HCT116 (cell line): ENCODE measurements at regions not wholly inside any gene's neighbourhood (a gene's known extent, or its start where the extent isn't known, plus 50 kb on each side); places are given as distances from the start of the nearest gene placed in this dataset.

Source experiments
- ATAC-seq: fragments of 200-7000 bp; cut with Tn5 transposase; 2 replicates; pipeline ENCODE4 v1.9.1; 2020; ENCODE audit warnings: mild to moderate bottlenecking, moderate library complexity
- BruUV-seq: library from RNA; stranded (reverse); fragments of 400-500 nt; replicated peaks from 2 replicates; lab custom pipeline; 2021; lab: Mats Ljungman, UMichigan
- CTCF ChIA-PET: fragments of 300-600 bp; sonication (Branson Sonifier 250); formaldehyde crosslinking; loops from one replicate; lab custom pipeline; 2021; ENCODE audit warnings: antibody characterized with exemption; lab: Charles Lee
- POLR2A ChIA-PET: fragments of 300-600, 350-600 bp; sonication (Branson Sonifier 250); formaldehyde crosslinking; loops from one replicate; lab custom pipeline; 2021; ENCODE audit warnings: antibody characterized with exemption; lab: Charles Lee
- RAD21 ChIA-PET, 2 experiments: fragments of 300-600 bp; sonication (Branson Sonifier 250); formaldehyde crosslinking; loops; one replicate each; lab custom pipeline; 2023; ENCODE audit warnings: low total read pairs in 2 of 2; ENCODE audit not compliant: uncharacterized antibody in 2 of 2, unreplicated experiment in 2 of 2, low non-redundant PET in 1 of 2; lab: Charles Lee
- DNase-seq: peaks from one replicate; pipeline ENCODE4 v3.0.0-alpha.2; 2010; ENCODE audit warnings: low read depth, low spot score
- H2AFZ ChIP-seq: fragments of 200-600 bp; shearing (Covaris generic), sonication (generic); 2 replicates; pipeline ENCODE4 v1.6.1; 2017; ENCODE audit warnings: low read depth, mixed run types, mixed read lengths, antibody characterized with exemption, low read length; ENCODE audit not compliant: poor library complexity, severe bottlenecking
- H3K27ac ChIP-seq: 2 replicates; pipeline ENCODE4 v1.5.1; 2012; ENCODE audit warnings: low read depth, low read length
- H3K27me3 ChIP-seq: fragments of 200-600 bp; sonication (generic); 2 replicates; pipeline ENCODE4 v1.6.1; 2016; ENCODE audit warnings: mixed run types, low read length, mixed read lengths; ENCODE audit not compliant: insufficient read depth
- H3K36me3 ChIP-seq, 2 experiments: fragments of 200-500 bp in 1 of 2; fragments of 200-600 bp in 1 of 2; sonication (Bioruptor generic) in 1 of 2; sonication (generic) in 1 of 2; 2 replicates each; pipeline versions ENCODE4 v1.5.1 to v1.6.1; 2014 to 2016; ENCODE audit warnings: low read length in 2 of 2, inconsistent platforms in 1 of 2, mixed read lengths in 1 of 2, mixed run types in 1 of 2; ENCODE audit not compliant: insufficient read depth in 2 of 2, control insufficient read depth in 1 of 2
- H3K4me1 ChIP-seq, 2 experiments: fragments of 200-600 bp in 1 of 2; sonication (generic) in 1 of 2; 2 replicates each; pipeline versions ENCODE4 v1.5.1 to v1.6.1; 2012 to 2017; ENCODE audit warnings: low read length in 2 of 2, inconsistent platforms in 1 of 2, mild to moderate bottlenecking in 1 of 2, mixed read lengths in 1 of 2, mixed run types in 1 of 2, moderate library complexity in 1 of 2; ENCODE audit not compliant: insufficient read depth in 2 of 2, control insufficient read depth in 1 of 2
- H3K4me2 ChIP-seq: fragments of 200-600 bp; sonication (generic); 2 replicates; pipeline ENCODE4 v1.6.1; 2017; ENCODE audit warnings: mixed run types, low read length, mixed read lengths
- H3K4me3 ChIP-seq, 2 experiments: fragments of 200-600 bp in 1 of 2; sonication (generic) in 1 of 2; replicated peaks in 1 of 2; 2 replicates each; pipeline ENCODE4 v1.5.1; 2011 to 2016; ENCODE audit warnings: low read length in 2 of 2, control low read depth in 1 of 2, low read depth in 1 of 2, mild to moderate bottlenecking in 1 of 2, mixed read lengths in 1 of 2, mixed run types in 1 of 2
- H3K79me2 ChIP-seq: fragments of 200-600 bp; sonication (generic); 2 replicates; pipeline ENCODE4 v1.6.1; 2017; ENCODE audit warnings: mild to moderate bottlenecking, mixed run types, low read length, moderate library complexity, mixed read lengths; ENCODE audit not compliant: insufficient read depth
- H3K9ac ChIP-seq: fragments of 200-600 bp; sonication (generic); 2 replicates; pipeline ENCODE4 v1.6.1; 2016; ENCODE audit warnings: low read length, mixed read lengths
- H3K9me2 ChIP-seq: fragments of 200-600 bp; sonication (generic), shearing (Covaris generic); 2 replicates; pipeline ENCODE4 v1.6.1; 2017; ENCODE audit warnings: mixed run types, mild to moderate bottlenecking, moderate library complexity; ENCODE audit not compliant: insufficient read depth
- H3K9me3 ChIP-seq, 2 experiments: fragments of 200-500 bp in 1 of 2; fragments of 200-600 bp in 1 of 2; sonication (Bioruptor generic) in 1 of 2; sonication (generic) in 1 of 2; 2 replicates each; pipeline ENCODE4 v1.6.1; 2014 to 2017; ENCODE audit warnings: low read length in 2 of 2, mixed read lengths in 2 of 2, inconsistent platforms in 1 of 2, low read depth in 1 of 2, mild to moderate bottlenecking in 1 of 2, mixed run types in 1 of 2, moderate library complexity in 1 of 2; ENCODE audit not compliant: control insufficient read depth in 1 of 2, insufficient read depth in 1 of 2
- H4K20me1 ChIP-seq: fragments of 200-600 bp; sonication (generic), shearing (Covaris generic); 2 replicates; pipeline ENCODE4 v1.6.1; 2017; ENCODE audit warnings: mixed run types, mild to moderate bottlenecking, moderate library complexity; ENCODE audit not compliant: insufficient read depth
- ATF3 ChIP-seq: IDR thresholded peaks from 2 replicates; pipeline ENCODE4 v1.6.1; 2012
- CBX3 ChIP-seq: IDR thresholded peaks from 2 replicates; pipeline ENCODE4 v1.6.1; 2012; ENCODE audit warnings: low read depth
- CEBPB ChIP-seq: IDR thresholded peaks from 2 replicates; pipeline ENCODE4 v1.6.1; 2012; ENCODE audit warnings: low read depth
- EGR1 ChIP-seq: IDR thresholded peaks from 2 replicates; pipeline ENCODE4 v1.6.1; 2012; ENCODE audit warnings: low read depth
- EZH2phosphoT487 ChIP-seq: fragments of 200-600 bp; IDR thresholded peaks from 2 replicates; pipeline ENCODE4 v1.6.1; 2018; ENCODE audit warnings: antibody characterized with exemption, borderline replicate concordance
- POLR2AphosphoS5 ChIP-seq: IDR thresholded peaks from 2 replicates; pipeline ENCODE4 v1.6.1; 2011; ENCODE audit warnings: mild to moderate bottlenecking, low read depth, low read length, moderate library complexity
- RAD21 ChIP-seq: IDR thresholded peaks from 2 replicates; pipeline ENCODE4 v1.6.1; 2012; ENCODE audit warnings: low read depth, mild to moderate bottlenecking
- SIN3A ChIP-seq: IDR thresholded peaks from 2 replicates; pipeline ENCODE4 v1.6.1; 2012; ENCODE audit warnings: low read depth
- SP1 ChIP-seq: IDR thresholded peaks from 2 replicates; pipeline ENCODE4 v1.6.1; 2012; ENCODE audit warnings: low read depth
- TCF7L2 ChIP-seq: IDR thresholded peaks from 2 replicates; pipeline ENCODE4 v1.7.0; 2011; ENCODE audit warnings: borderline replicate concordance, inconsistent platforms; ENCODE audit not compliant: insufficient read depth, insufficient read length; ENCODE audit errors: extremely low read depth
- YY1 ChIP-seq: IDR thresholded peaks from 2 replicates; pipeline ENCODE4 v1.6.1; 2011; ENCODE audit warnings: low read length, low read depth, moderate library complexity, mild to moderate bottlenecking; ENCODE audit not compliant: insufficient replicate concordance; ENCODE audit errors: extremely low read depth
- ZFX ChIP-seq: fragments of 450-650 bp; IDR thresholded peaks from 2 replicates; pipeline ENCODE4 v1.6.1; 2017
- ZNF274 ChIP-seq: fragments of 200-500 bp; sonication (Bioruptor generic); IDR thresholded peaks from 2 replicates; pipeline ENCODE4 v1.6.1; 2014; ENCODE audit warnings: mild to moderate bottlenecking, low read depth, low read length, inconsistent platforms
- intact Hi-C: fragments of 100-400 bp; cut with micrococcal nuclease; formaldehyde crosslinking; loops from 2 replicates; pipeline ENCODE4 v1.10.0; 2022
- TF ChIP-seq, protein P1 (sequence below): IDR thresholded peaks from 2 replicates; pipeline ENCODE4 v1.6.1; 2011; ENCODE audit warnings: mild to moderate bottlenecking, low read length, moderate library complexity; ENCODE audit not compliant: insufficient replicate concordance; ENCODE audit errors: extremely low read depth
- TF ChIP-seq, protein P2 (sequence below), 3 experiments: fragments of 200-600 bp in 1 of 3; sonication (generic) in 1 of 3; IDR thresholded peaks in 2 of 3; conservative IDR thresholded peaks in 1 of 3; 2 replicates each; pipeline ENCODE4 v1.5.1; 2012 to 2017; ENCODE audit warnings: low read depth in 2 of 3, low read length in 2 of 3, antibody characterized with exemption in 1 of 3, borderline replicate concordance in 1 of 3, control low read depth in 1 of 3, mild to moderate bottlenecking in 1 of 3, mixed read lengths in 1 of 3, mixed run types in 1 of 3, moderate library complexity in 1 of 3; ENCODE audit not compliant: insufficient read depth in 1 of 3
- TF ChIP-seq, protein P3 (sequence below): IDR thresholded peaks from 2 replicates; pipeline ENCODE4 v1.6.1; 2012; ENCODE audit warnings: low read depth

DNA sequence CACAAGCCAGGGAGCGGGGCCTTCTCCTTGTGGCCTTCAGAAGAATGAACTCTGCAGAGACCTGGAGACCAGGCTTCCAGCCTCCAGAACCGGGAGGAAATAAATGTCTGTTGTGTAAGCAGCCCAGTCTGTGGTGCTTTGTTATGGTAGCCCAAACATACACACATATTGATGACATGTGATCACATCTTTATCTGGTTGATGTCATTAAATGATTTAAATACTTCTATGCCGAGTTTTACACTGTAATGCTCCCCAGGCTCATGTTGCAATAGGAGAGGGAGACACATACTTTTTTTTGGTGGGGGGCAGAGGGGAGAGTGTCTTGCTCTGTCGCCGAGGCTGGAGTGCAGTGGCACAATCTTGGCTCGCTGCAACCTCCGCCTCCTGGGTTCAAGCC is 188.0 kb upstream of the IRS2 start:
- CTCF ChIA-PET: no interaction called here
- no TSS peak for BruUV-seq
- Histone ChIP-seq H3K79me2 (no peaks in the 10 kb centered on the region), H3K27ac (no peak overlapping the region)
- no peak for DNase-seq
- TF ChIP-seq RAD21 (no peak), TCF7L2 (no peak), ZFX (no peak), EGR1 (no peak), CBX3 (no peak), EZH2phosphoT487 (no peak), POLR2AphosphoS5 (no peak), ZNF274 (no peak), SP1 (no peak), ATF3 (no peak), SIN3A (no peak), YY1 (no peak), CEBPB (no peak)
- TF ChIP-seq, protein P1, sequence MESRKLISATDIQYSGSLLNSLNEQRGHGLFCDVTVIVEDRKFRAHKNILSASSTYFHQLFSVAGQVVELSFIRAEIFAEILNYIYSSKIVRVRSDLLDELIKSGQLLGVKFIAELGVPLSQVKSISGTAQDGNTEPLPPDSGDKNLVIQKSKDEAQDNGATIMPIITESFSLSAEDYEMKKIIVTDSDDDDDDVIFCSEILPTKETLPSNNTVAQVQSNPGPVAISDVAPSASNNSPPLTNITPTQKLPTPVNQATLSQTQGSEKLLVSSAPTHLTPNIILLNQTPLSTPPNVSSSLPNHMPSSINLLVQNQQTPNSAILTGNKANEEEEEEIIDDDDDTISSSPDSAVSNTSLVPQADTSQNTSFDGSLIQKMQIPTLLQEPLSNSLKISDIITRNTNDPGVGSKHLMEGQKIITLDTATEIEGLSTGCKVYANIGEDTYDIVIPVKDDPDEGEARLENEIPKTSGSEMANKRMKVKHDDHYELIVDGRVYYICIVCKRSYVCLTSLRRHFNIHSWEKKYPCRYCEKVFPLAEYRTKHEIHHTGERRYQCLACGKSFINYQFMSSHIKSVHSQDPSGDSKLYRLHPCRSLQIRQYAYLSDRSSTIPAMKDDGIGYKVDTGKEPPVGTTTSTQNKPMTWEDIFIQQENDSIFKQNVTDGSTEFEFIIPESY: no peak
- TF ChIP-seq, protein P2, sequence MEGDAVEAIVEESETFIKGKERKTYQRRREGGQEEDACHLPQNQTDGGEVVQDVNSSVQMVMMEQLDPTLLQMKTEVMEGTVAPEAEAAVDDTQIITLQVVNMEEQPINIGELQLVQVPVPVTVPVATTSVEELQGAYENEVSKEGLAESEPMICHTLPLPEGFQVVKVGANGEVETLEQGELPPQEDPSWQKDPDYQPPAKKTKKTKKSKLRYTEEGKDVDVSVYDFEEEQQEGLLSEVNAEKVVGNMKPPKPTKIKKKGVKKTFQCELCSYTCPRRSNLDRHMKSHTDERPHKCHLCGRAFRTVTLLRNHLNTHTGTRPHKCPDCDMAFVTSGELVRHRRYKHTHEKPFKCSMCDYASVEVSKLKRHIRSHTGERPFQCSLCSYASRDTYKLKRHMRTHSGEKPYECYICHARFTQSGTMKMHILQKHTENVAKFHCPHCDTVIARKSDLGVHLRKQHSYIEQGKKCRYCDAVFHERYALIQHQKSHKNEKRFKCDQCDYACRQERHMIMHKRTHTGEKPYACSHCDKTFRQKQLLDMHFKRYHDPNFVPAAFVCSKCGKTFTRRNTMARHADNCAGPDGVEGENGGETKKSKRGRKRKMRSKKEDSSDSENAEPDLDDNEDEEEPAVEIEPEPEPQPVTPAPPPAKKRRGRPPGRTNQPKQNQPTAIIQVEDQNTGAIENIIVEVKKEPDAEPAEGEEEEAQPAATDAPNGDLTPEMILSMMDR (IDR thresholded peaks at IDR 0.05 in 2 of 3, conservative IDR thresholded peaks at IDR 0.05 in 1 of 3; ENCODE audit: borderline replicate concordance in 1 of 3, insufficient read depth in 1 of 3, low read depth in 2 of 3, low read length in 2 of 3): no peak
- TF ChIP-seq, protein P3, sequence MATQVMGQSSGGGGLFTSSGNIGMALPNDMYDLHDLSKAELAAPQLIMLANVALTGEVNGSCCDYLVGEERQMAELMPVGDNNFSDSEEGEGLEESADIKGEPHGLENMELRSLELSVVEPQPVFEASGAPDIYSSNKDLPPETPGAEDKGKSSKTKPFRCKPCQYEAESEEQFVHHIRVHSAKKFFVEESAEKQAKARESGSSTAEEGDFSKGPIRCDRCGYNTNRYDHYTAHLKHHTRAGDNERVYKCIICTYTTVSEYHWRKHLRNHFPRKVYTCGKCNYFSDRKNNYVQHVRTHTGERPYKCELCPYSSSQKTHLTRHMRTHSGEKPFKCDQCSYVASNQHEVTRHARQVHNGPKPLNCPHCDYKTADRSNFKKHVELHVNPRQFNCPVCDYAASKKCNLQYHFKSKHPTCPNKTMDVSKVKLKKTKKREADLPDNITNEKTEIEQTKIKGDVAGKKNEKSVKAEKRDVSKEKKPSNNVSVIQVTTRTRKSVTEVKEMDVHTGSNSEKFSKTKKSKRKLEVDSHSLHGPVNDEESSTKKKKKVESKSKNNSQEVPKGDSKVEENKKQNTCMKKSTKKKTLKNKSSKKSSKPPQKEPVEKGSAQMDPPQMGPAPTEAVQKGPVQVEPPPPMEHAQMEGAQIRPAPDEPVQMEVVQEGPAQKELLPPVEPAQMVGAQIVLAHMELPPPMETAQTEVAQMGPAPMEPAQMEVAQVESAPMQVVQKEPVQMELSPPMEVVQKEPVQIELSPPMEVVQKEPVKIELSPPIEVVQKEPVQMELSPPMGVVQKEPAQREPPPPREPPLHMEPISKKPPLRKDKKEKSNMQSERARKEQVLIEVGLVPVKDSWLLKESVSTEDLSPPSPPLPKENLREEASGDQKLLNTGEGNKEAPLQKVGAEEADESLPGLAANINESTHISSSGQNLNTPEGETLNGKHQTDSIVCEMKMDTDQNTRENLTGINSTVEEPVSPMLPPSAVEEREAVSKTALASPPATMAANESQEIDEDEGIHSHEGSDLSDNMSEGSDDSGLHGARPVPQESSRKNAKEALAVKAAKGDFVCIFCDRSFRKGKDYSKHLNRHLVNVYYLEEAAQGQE: no peak
- TF ChIP-seq, all 23 proteins: peak for 0
- ChIA-PET RAD21 (no interaction called here), POLR2A (no interaction called here)
- Histone ChIP-seq H3K9me2 (no peaks in the 10 kb centered on the region), H4K20me1 (no peaks in the 10 kb centered on the region), H3K36me3 (no peaks in the 10 kb centered on the region), H3K4me2 (no peak overlapping the region), H3K9ac (no peak overlapping the region), H3K4me1 (peaks cover 0 to 6% of the 10 kb centered on the region in 2 experiments; a peak in 1 of 4 replicates), H3K27me3 (no peaks in the 10 kb centered on the region), H3K9me3 (no peaks in the 10 kb centered on the region; a peak in 1 of 4 replicates), H3K4me3 (no peak overlapping the region), H2AFZ (no peak overlapping the region)
- ATAC-seq: no peak
- intact Hi-C loops: no loop called here
